ENCODE measurements at regions not wholly inside any gene's neighbourhood (a gene's known extent, or its start where the extent isn't known, plus 50 kb on each side); places are given as distances from the start of the nearest gene placed in this dataset.

DNA sequence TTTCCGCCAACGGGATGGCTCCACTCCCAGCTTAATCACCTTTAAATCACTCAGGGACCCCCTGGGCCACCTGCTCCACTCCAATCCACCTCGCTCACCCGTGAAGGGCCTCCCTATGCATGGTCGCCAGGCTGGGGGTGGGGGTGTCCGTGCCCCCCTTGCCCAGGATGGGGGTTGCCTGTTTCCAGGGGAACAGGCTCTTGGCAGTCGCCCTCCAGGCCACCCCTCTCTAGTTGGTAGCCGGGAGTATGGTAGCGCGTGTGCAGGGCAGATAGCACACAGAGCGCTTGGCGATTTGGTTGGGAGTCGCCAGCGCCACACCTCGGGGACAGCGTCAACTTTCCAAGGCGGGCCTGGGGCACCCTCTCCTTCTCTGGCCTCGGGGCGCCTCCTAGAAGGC, 134.9 kb upstream of the ZNF92 start:
- TF ChIP-seq, protein P1, sequence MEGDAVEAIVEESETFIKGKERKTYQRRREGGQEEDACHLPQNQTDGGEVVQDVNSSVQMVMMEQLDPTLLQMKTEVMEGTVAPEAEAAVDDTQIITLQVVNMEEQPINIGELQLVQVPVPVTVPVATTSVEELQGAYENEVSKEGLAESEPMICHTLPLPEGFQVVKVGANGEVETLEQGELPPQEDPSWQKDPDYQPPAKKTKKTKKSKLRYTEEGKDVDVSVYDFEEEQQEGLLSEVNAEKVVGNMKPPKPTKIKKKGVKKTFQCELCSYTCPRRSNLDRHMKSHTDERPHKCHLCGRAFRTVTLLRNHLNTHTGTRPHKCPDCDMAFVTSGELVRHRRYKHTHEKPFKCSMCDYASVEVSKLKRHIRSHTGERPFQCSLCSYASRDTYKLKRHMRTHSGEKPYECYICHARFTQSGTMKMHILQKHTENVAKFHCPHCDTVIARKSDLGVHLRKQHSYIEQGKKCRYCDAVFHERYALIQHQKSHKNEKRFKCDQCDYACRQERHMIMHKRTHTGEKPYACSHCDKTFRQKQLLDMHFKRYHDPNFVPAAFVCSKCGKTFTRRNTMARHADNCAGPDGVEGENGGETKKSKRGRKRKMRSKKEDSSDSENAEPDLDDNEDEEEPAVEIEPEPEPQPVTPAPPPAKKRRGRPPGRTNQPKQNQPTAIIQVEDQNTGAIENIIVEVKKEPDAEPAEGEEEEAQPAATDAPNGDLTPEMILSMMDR (IDR thresholded peaks at IDR 0.05; ENCODE audit: control insufficient read depth, extremely low read depth, insufficient read depth) = no peak
- no peak overlapping the region for H3K4me3 ChIP-seq (ENCODE audit: low read depth, low read length)
- DNase-seq (ENCODE audit: low read depth) = no peak

DNA sequence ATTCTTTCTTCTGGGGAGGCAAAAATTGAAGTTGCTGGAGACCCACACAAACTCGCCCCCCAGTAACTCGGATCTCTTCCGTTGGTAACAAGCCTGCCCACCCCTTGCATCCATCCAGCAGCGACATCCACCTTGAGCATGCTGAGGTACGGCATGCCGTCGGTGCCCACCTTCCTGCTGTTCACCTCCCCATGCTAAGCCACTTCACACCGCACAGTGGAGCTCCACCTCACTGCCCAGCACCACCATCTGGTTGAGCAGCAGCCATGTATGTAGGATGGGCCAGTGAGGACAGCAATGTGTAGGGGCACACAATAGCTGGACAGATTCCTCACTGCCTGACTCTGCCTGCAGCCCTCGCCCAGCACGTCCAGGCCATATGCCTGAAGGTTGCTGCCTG, 138.1 kb upstream of the ZNF92 start:
- TF ChIP-seq, protein P1 (IDR thresholded peaks at IDR 0.05; ENCODE audit: control insufficient read depth, extremely low read depth, insufficient read depth) = no peak
- H3K4me3 ChIP-seq (ENCODE audit: low read depth, low read length) = no peak overlapping the region
- DNase-seq (ENCODE audit: low read depth) = no peak

DNA sequence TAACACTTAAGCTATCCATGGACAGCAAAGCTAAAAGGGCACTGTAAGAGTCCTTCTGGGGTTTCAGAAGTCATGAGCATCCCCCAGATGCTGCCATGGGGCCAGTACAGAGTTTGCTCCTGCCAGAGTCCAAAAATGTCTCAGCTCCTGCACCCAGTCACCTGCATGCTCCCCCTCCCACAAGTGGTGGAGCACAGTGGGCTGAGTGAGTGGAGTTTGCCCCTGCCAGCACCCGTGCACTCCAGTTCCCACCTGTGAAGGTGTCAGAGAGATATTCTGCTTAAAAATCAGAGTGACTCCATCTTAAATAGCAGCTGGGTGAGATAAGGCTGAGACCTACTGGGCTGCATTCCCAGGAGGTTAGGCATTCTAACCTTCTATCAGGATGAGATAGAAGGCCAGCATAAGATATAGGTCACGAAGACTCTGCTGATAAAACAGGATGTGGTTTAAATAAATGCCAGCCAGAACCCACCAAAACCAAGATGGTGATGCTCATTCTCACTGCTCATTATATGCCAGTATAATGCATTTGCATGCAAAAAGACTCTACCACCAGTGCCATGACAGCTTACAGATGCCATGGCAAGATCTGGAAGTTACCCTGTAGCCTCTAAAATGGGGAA, 140.1 kb upstream of the ZNF92 start:
- TF ChIP-seq, protein P1 (IDR thresholded peaks at IDR 0.05; ENCODE audit: control insufficient read depth, extremely low read depth, insufficient read depth) = no peak
- no peak for DNase-seq (ENCODE audit: low read depth)
- no peak overlapping the region for H3K4me3 ChIP-seq (ENCODE audit: low read depth, low read length)

DNA sequence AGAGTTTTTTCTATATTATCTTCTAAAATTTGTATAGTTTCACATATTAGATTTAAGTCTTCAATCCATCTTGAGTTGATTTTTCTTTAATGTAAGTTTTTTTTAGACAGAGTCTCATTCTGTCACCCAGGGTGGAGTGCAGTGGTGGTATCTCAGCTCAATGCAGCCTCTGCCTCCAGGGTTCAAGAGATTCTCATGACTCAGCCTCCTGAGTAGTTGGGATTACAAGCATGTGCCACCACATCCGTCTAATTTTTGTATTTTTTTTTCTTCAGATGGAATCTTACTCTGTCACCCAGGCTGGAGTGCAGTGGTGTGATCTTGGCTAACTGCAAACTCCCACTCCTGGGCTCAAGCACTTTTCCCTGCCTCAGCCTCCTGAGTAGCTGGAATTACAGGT, 143.4 kb upstream of the ZNF92 start:
- H3K4me3 ChIP-seq (ENCODE audit: low read depth, low read length) = no peak overlapping the region
- TF ChIP-seq, protein P1 (IDR thresholded peaks at IDR 0.05; ENCODE audit: control insufficient read depth, extremely low read depth, insufficient read depth) = no peak
- no peak for DNase-seq (ENCODE audit: low read depth)

DNA sequence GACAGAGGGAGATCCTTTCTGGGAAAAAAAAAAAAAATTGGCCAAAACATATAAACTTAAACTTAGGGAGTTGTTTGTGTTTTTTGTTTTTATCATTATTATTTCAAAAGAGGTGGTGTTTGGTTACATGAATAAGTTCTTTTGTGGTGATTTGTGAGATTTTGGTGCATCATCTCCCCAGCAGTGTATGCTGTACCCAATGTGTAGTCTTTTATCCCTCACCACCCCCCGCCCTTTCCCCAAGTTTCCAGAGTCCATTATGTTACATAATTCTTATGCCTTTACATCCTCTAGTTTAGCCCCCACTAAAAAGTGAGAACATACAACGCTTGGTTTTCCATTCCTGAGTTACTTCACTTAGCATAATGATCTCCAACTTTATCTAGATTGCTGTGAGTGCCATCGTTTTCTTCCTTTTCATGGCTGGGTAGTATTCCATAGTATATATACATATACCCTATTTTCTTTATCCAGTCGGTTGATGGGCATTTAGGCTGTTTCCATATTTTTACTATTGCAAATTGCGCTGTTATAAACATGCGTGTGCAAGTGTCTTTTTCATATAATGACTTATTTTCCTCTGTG, 148.1 kb upstream of the ZNF92 start:
- TF ChIP-seq, protein P1 (IDR thresholded peaks at IDR 0.05; ENCODE audit: control insufficient read depth, extremely low read depth, insufficient read depth) = no peak
- DNase-seq (ENCODE audit: low read depth) = no peak
- H3K4me3 ChIP-seq (ENCODE audit: low read depth, low read length) = no peak overlapping the region

DNA sequence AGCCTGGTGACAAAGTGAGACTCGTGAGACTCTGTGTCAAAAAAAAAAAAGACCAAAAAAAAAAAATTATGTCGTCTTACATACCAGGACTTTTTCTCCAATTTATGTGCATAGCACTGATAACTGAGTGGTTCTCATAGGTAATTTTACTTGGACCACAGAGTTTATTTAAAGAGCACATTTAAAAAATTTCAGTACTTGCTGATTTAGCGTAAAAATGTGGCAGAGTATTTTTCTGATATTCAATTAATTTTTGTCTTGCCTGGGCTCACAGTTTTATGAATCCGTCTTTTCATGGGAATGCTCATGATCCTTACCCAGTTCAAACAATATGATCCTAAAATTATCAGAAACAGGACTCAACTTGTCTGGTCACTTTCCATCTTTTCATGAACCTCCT, 151.0 kb upstream of the ZNF92 start:
- no peak overlapping the region for H3K4me3 ChIP-seq (ENCODE audit: low read depth, low read length)
- DNase-seq (ENCODE audit: low read depth) = no peak
- TF ChIP-seq, protein P1 (IDR thresholded peaks at IDR 0.05; ENCODE audit: control insufficient read depth, extremely low read depth, insufficient read depth) = no peak

DNA sequence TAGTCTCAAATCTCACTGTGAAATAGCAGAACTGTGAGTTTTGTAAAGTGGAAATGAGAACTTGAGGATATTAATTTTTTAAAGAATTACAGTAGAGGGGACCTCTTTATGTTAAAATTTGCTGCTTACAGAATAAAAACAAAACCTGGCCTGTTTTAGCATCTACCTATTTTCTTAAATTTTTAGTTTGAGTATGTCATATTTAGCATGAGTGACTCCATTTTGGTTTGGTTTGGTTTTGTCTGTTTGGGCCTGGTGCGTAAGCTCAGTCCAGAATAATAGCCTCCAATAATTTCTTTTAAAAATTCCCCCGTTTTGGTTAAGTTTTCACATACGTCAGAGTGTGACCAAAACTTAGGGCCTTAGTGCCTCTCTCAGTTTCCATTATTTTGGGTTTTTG, 152.0 kb upstream of the ZNF92 start:
- no peak for DNase-seq (ENCODE audit: low read depth)
- TF ChIP-seq, protein P1 (IDR thresholded peaks at IDR 0.05; ENCODE audit: control insufficient read depth, extremely low read depth, insufficient read depth) = no peak
- no peak overlapping the region for H3K4me3 ChIP-seq (ENCODE audit: low read depth, low read length)

Measured in LNCaP clone FGC (cell line).